Hematopoietic multipotent progenitor cell (in vitro differentiated cells): ENCODE measurements at regions not wholly inside any gene's neighbourhood (a gene's known extent, or its start where the extent isn't known, plus 50 kb on each side); places are given as distances from the start of the nearest gene placed in this dataset. TPM values are rescaled to one million over a fixed set of nuclear protein-coding genes. Genes with fewer than 3 reads are reported as not detected.
"Not testable (repeated sequence)": the region's sequence is repeated elsewhere in the genome, so short reads cannot be mapped to it uniquely, and the experiment has no call there.

Source experiments
- DNase-seq, 3 donors: peaks; one replicate each; pipeline ENCODE4 v3.0.0-alpha.2; 2011 to 2015; ENCODE audit warnings: low read depth in 2 of 3, low spot score in 2 of 3
- small RNA-seq: library from RNA; depleted of rRNA; stranded (forward); fragments of <200 nt; gene quantifications from one replicate; pipeline ENCODE3, GENCODE V24; 2012

GRCh38 chr4:189888407-189888806 is 52.3 kb upstream of the FRG1 start:
- DNase-seq = not testable (repeated sequence)

Small RNAs in the stretch of these regions (small RNA-seq; reads per million reads assigned to genes)
- gene RNU1-51P (not detected), gene RNU7-192P (not detected)
